HCT116 (cell line): ENCODE measurements at regions not wholly inside any gene's neighbourhood (a gene's known extent, or its start where the extent isn't known, plus 50 kb on each side); places are given as distances from the start of the nearest gene placed in this dataset.

ENCODE experiments used
- ATAC-seq: fragments of 200-7000 bp; cut with Tn5 transposase; 2 replicates; pipeline ENCODE4 v1.9.1; 2020; ENCODE audit warnings: mild to moderate bottlenecking, moderate library complexity
- BruUV-seq: library from RNA; stranded (reverse); fragments of 400-500 nt; replicated peaks from 2 replicates; lab custom pipeline; 2021; lab: Mats Ljungman, UMichigan
- CTCF ChIA-PET: fragments of 300-600 bp; sonication (Branson Sonifier 250); formaldehyde crosslinking; loops from one replicate; lab custom pipeline; 2021; ENCODE audit warnings: antibody characterized with exemption; lab: Charles Lee
- POLR2A ChIA-PET: fragments of 300-600, 350-600 bp; sonication (Branson Sonifier 250); formaldehyde crosslinking; loops from one replicate; lab custom pipeline; 2021; ENCODE audit warnings: antibody characterized with exemption; lab: Charles Lee
- RAD21 ChIA-PET, 2 experiments: fragments of 300-600 bp; sonication (Branson Sonifier 250); formaldehyde crosslinking; loops; one replicate each; lab custom pipeline; 2023; ENCODE audit warnings: low total read pairs in 2 of 2; ENCODE audit not compliant: uncharacterized antibody in 2 of 2, unreplicated experiment in 2 of 2, low non-redundant PET in 1 of 2; lab: Charles Lee
- DNase-seq: peaks from one replicate; pipeline ENCODE4 v3.0.0-alpha.2; 2010; ENCODE audit warnings: low read depth, low spot score
- H2AFZ ChIP-seq: fragments of 200-600 bp; shearing (Covaris generic), sonication (generic); 2 replicates; pipeline ENCODE4 v1.6.1; 2017; ENCODE audit warnings: low read depth, mixed run types, mixed read lengths, antibody characterized with exemption, low read length; ENCODE audit not compliant: poor library complexity, severe bottlenecking
- H3K27ac ChIP-seq: 2 replicates; pipeline ENCODE4 v1.5.1; 2012; ENCODE audit warnings: low read depth, low read length
- H3K27me3 ChIP-seq: fragments of 200-600 bp; sonication (generic); 2 replicates; pipeline ENCODE4 v1.6.1; 2016; ENCODE audit warnings: mixed run types, low read length, mixed read lengths; ENCODE audit not compliant: insufficient read depth
- H3K36me3 ChIP-seq, 2 experiments: fragments of 200-500 bp in 1 of 2; fragments of 200-600 bp in 1 of 2; sonication (Bioruptor generic) in 1 of 2; sonication (generic) in 1 of 2; 2 replicates each; pipeline versions ENCODE4 v1.5.1 to v1.6.1; 2014 to 2016; ENCODE audit warnings: low read length in 2 of 2, inconsistent platforms in 1 of 2, mixed read lengths in 1 of 2, mixed run types in 1 of 2; ENCODE audit not compliant: insufficient read depth in 2 of 2, control insufficient read depth in 1 of 2
- H3K4me1 ChIP-seq, 2 experiments: fragments of 200-600 bp in 1 of 2; sonication (generic) in 1 of 2; 2 replicates each; pipeline versions ENCODE4 v1.5.1 to v1.6.1; 2012 to 2017; ENCODE audit warnings: low read length in 2 of 2, inconsistent platforms in 1 of 2, mild to moderate bottlenecking in 1 of 2, mixed read lengths in 1 of 2, mixed run types in 1 of 2, moderate library complexity in 1 of 2; ENCODE audit not compliant: insufficient read depth in 2 of 2, control insufficient read depth in 1 of 2
- H3K4me2 ChIP-seq: fragments of 200-600 bp; sonication (generic); 2 replicates; pipeline ENCODE4 v1.6.1; 2017; ENCODE audit warnings: mixed run types, low read length, mixed read lengths
- H3K4me3 ChIP-seq, 2 experiments: fragments of 200-600 bp in 1 of 2; sonication (generic) in 1 of 2; replicated peaks in 1 of 2; 2 replicates each; pipeline ENCODE4 v1.5.1; 2011 to 2016; ENCODE audit warnings: low read length in 2 of 2, control low read depth in 1 of 2, low read depth in 1 of 2, mild to moderate bottlenecking in 1 of 2, mixed read lengths in 1 of 2, mixed run types in 1 of 2
- H3K79me2 ChIP-seq: fragments of 200-600 bp; sonication (generic); 2 replicates; pipeline ENCODE4 v1.6.1; 2017; ENCODE audit warnings: mild to moderate bottlenecking, mixed run types, low read length, moderate library complexity, mixed read lengths; ENCODE audit not compliant: insufficient read depth
- H3K9ac ChIP-seq: fragments of 200-600 bp; sonication (generic); 2 replicates; pipeline ENCODE4 v1.6.1; 2016; ENCODE audit warnings: low read length, mixed read lengths
- H3K9me2 ChIP-seq: fragments of 200-600 bp; sonication (generic), shearing (Covaris generic); 2 replicates; pipeline ENCODE4 v1.6.1; 2017; ENCODE audit warnings: mixed run types, mild to moderate bottlenecking, moderate library complexity; ENCODE audit not compliant: insufficient read depth
- H3K9me3 ChIP-seq, 2 experiments: fragments of 200-500 bp in 1 of 2; fragments of 200-600 bp in 1 of 2; sonication (Bioruptor generic) in 1 of 2; sonication (generic) in 1 of 2; 2 replicates each; pipeline ENCODE4 v1.6.1; 2014 to 2017; ENCODE audit warnings: low read length in 2 of 2, mixed read lengths in 2 of 2, inconsistent platforms in 1 of 2, low read depth in 1 of 2, mild to moderate bottlenecking in 1 of 2, mixed run types in 1 of 2, moderate library complexity in 1 of 2; ENCODE audit not compliant: control insufficient read depth in 1 of 2, insufficient read depth in 1 of 2
- H4K20me1 ChIP-seq: fragments of 200-600 bp; sonication (generic), shearing (Covaris generic); 2 replicates; pipeline ENCODE4 v1.6.1; 2017; ENCODE audit warnings: mixed run types, mild to moderate bottlenecking, moderate library complexity; ENCODE audit not compliant: insufficient read depth
- EGR1 ChIP-seq: IDR thresholded peaks from 2 replicates; pipeline ENCODE4 v1.6.1; 2012; ENCODE audit warnings: low read depth
- ELF1 ChIP-seq: IDR thresholded peaks from 2 replicates; pipeline ENCODE4 v1.6.1; 2012; ENCODE audit warnings: low read depth, borderline replicate concordance
- POLR2AphosphoS5 ChIP-seq: IDR thresholded peaks from 2 replicates; pipeline ENCODE4 v1.6.1; 2011; ENCODE audit warnings: mild to moderate bottlenecking, low read depth, low read length, moderate library complexity
- TCF7L2 ChIP-seq: IDR thresholded peaks from 2 replicates; pipeline ENCODE4 v1.7.0; 2011; ENCODE audit warnings: borderline replicate concordance, inconsistent platforms; ENCODE audit not compliant: insufficient read depth, insufficient read length; ENCODE audit errors: extremely low read depth
- intact Hi-C: fragments of 100-400 bp; cut with micrococcal nuclease; formaldehyde crosslinking; loops from 2 replicates; pipeline ENCODE4 v1.10.0; 2022
- TF ChIP-seq, protein P1 (sequence below): IDR thresholded peaks from 2 replicates; pipeline ENCODE4 v1.6.1; 2012; ENCODE audit warnings: low read depth
- TF ChIP-seq, protein P2 (sequence below): IDR thresholded peaks from 2 replicates; pipeline ENCODE4 v1.6.1; 2012
- TF ChIP-seq, protein P3 (sequence below), 3 experiments: fragments of 200-600 bp in 1 of 3; sonication (generic) in 1 of 3; IDR thresholded peaks in 2 of 3; conservative IDR thresholded peaks in 1 of 3; 2 replicates each; pipeline ENCODE4 v1.5.1; 2012 to 2017; ENCODE audit warnings: low read depth in 2 of 3, low read length in 2 of 3, antibody characterized with exemption in 1 of 3, borderline replicate concordance in 1 of 3, control low read depth in 1 of 3, mild to moderate bottlenecking in 1 of 3, mixed read lengths in 1 of 3, mixed run types in 1 of 3, moderate library complexity in 1 of 3; ENCODE audit not compliant: insufficient read depth in 1 of 3
- TF ChIP-seq, protein P4 (sequence below): IDR thresholded peaks from 2 replicates; pipeline ENCODE4 v1.6.1; 2012

DNA sequence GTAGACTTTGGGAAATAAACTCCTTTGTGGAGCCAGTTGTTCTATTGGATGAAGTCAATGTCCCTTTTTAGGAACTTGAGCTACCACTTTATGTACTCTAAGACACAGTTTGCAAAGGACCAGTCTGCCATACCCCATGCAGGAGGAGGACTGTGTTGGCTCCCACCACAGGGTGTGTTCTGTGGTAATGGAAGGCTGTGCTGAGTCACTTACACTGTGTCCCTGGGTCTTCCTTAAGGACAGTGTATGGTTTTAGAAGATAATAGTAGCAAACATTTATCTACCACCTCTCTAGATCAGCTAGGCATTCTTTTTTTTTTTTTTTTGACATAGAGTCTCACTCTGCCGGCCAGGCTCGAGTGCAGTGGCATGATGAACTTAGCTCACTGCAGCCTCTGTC lies 184.0 kb upstream of the PGRMC2 start (continued):
- no peak for TF ChIP-seq ELF1

DNA sequence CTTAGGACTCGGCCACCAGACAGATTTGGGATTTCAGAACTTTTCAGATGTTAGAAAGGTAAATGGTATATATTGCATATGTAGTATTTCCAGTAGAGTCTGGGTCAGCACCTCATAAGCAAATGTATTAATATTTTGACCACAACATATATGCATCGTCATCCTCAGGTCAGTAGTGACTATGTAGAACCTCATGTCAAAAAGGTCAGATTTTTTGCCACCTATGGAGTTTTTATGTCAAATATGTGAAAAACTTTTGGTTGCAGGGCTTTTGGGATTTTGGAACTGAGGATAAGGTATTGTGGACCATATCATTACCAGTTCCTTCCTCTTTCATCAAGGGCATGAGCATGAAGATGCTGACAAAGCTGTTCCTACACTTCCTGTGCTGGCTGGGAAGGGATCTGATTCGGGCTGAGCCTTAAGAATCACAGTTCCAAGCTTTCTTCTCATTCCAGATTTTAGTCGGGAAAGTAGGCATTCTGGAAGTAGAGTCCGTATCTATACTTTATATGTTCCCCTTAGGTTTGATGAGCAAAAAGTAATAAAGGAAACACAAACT lies 183.0 kb upstream of the PGRMC2 start:
- no TSS peak for BruUV-seq

More for the DNA sequence above, 183.0 kb upstream of the PGRMC2 start:
- Histone ChIP-seq H3K9ac (no peak overlapping the region), H2AFZ (no peak overlapping the region), H3K9me3 (no peaks in the 10 kb centered on the region), H3K36me3 (no peaks in the 10 kb centered on the region), H3K27ac (no peak overlapping the region), H3K79me2 (no peaks in the 10 kb centered on the region), H3K4me3 (no peak overlapping the region), H3K27me3 (no peaks in the 10 kb centered on the region), H3K4me1 (no peaks in the 10 kb centered on the region)
- DNase-seq (no peak), ATAC-seq (no peak)
- ChIA-PET CTCF (interaction anchor here (1.9 kb wide), 1 partner anchor 16 kb away, joined by 4 read pairs; no protein-coding TSS in a partner anchor), RAD21 (no interaction called here), POLR2A (no interaction called here)
- intact Hi-C loops, result no loop called here
- TF ChIP-seq EGR1, result no peak
- no peak for TF ChIP-seq TCF7L2
- TF ChIP-seq, protein P1, sequence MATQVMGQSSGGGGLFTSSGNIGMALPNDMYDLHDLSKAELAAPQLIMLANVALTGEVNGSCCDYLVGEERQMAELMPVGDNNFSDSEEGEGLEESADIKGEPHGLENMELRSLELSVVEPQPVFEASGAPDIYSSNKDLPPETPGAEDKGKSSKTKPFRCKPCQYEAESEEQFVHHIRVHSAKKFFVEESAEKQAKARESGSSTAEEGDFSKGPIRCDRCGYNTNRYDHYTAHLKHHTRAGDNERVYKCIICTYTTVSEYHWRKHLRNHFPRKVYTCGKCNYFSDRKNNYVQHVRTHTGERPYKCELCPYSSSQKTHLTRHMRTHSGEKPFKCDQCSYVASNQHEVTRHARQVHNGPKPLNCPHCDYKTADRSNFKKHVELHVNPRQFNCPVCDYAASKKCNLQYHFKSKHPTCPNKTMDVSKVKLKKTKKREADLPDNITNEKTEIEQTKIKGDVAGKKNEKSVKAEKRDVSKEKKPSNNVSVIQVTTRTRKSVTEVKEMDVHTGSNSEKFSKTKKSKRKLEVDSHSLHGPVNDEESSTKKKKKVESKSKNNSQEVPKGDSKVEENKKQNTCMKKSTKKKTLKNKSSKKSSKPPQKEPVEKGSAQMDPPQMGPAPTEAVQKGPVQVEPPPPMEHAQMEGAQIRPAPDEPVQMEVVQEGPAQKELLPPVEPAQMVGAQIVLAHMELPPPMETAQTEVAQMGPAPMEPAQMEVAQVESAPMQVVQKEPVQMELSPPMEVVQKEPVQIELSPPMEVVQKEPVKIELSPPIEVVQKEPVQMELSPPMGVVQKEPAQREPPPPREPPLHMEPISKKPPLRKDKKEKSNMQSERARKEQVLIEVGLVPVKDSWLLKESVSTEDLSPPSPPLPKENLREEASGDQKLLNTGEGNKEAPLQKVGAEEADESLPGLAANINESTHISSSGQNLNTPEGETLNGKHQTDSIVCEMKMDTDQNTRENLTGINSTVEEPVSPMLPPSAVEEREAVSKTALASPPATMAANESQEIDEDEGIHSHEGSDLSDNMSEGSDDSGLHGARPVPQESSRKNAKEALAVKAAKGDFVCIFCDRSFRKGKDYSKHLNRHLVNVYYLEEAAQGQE, result no peak
- TF ChIP-seq, protein P2, sequence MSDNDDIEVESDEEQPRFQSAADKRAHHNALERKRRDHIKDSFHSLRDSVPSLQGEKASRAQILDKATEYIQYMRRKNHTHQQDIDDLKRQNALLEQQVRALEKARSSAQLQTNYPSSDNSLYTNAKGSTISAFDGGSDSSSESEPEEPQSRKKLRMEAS, result no peak
- TF ChIP-seq, protein P3, sequence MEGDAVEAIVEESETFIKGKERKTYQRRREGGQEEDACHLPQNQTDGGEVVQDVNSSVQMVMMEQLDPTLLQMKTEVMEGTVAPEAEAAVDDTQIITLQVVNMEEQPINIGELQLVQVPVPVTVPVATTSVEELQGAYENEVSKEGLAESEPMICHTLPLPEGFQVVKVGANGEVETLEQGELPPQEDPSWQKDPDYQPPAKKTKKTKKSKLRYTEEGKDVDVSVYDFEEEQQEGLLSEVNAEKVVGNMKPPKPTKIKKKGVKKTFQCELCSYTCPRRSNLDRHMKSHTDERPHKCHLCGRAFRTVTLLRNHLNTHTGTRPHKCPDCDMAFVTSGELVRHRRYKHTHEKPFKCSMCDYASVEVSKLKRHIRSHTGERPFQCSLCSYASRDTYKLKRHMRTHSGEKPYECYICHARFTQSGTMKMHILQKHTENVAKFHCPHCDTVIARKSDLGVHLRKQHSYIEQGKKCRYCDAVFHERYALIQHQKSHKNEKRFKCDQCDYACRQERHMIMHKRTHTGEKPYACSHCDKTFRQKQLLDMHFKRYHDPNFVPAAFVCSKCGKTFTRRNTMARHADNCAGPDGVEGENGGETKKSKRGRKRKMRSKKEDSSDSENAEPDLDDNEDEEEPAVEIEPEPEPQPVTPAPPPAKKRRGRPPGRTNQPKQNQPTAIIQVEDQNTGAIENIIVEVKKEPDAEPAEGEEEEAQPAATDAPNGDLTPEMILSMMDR (IDR thresholded peaks at IDR 0.05 in 2 of 3, conservative IDR thresholded peaks at IDR 0.05 in 1 of 3; ENCODE audit: borderline replicate concordance in 1 of 3, insufficient read depth in 1 of 3, low read depth in 2 of 3, low read length in 2 of 3), result no peak
- no peak for TF ChIP-seq POLR2AphosphoS5
- TF ChIP-seq, protein P4, sequence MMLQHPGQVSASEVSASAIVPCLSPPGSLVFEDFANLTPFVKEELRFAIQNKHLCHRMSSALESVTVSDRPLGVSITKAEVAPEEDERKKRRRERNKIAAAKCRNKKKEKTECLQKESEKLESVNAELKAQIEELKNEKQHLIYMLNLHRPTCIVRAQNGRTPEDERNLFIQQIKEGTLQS, result no peak
- TF ChIP-seq, all 23 proteins: peak for 0
- Histone ChIP-seq H4K20me1 (no peaks in the 10 kb centered on the region), H3K9me2 (no peaks in the 10 kb centered on the region), H3K4me2 (no peak overlapping the region)
